ENCODE measurements at regions not wholly inside any gene's neighbourhood (a gene's known extent, or its start where the extent isn't known, plus 50 kb on each side); places are given as distances from the start of the nearest gene placed in this dataset.
A peak's percentile ranks its signal among the peaks of the same experiment; 100 is the strongest.

DNA sequence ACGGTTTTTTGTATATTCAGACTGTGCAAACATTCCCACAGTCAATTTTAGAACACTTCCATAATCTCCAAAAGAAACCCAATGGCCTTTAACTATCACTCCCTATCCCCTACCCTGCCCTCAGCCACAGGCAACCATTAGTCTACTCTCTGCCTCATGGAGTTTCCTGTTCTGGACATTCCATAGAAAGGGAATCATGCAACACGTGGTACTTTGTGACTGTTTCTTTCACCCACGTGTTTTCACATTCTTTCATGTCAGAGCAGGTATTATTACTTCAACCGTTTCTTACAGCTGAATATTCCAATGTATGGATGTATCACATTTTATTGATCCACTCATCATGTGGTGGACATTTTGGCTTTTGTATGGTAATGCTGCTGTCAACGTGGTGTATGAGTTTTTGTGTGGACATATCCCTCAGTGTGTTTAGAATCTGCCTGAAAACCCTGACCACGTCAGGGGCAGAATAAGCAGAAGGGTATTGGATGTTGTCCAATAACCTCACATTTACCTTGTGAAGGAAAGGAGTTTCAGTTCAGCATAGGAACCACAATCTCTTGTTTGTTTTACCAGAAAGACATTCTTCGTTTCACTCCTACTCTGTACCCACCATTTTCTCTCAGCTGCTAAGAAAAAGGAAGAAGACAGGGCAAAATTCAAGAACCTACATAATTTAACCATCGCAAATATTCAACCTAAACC, 107.5 kb upstream of the DYRK2 start:
- DNase-seq: no peak

DNA sequence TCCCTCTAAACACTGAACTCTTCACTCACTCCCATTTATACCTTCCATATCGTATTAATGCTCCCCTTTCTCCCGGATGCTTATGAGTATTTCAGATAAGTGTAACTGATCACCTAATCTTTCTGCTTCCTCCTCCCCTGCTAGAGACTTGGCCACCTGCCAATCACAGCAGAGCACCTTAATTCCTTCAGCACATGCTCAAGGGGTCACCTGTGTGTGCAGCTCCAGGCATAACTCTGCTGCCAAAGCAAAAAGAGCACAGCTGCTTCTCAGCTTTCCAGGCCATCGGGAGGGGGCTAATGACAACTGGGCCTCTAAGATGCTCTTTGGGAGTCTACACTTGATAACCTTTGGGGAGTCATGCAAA, 106.9 kb upstream of the DYRK2 start:
- DNase-seq: peak in 1 of 2 donors; percentile 10

GRCh38 chr12:67543021-67543770, 105.3 kb upstream of the DYRK2 start:
- no peak for DNase-seq

DNA sequence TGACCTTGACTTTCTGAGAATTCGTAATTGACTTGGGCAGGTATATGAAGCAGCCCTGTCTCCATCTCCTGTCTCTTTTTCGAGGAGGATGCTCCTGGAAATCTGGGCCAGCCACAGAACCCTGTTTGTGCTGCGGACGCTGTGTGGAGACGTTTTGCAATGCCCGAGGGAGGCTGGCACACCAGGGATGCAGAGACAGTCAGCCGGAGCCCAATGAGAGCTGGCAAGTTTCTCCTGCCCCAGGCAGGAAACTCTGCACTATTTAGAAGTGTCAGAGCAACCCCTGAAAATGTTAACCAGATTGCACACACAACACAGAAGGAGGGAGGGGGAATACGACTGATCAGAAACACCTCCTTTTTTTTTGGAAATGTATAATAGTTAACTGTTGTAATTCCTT, 103.2 kb upstream of the DYRK2 start:
- no peak for DNase-seq

- DNase-seq: no peak
Observed at GRCh38 chr12:67546746-67547145, 101.8 kb upstream of the DYRK2 start.

- peak; percentile 3 to 7 for DNase-seq
Observed at GRCh38 chr12:67555075-67555717, 93.3 kb upstream of the DYRK2 start.

- no peak for DNase-seq
Observed at GRCh38 chr12:67558775-67559174, 89.8 kb upstream of the DYRK2 start.

DNA sequence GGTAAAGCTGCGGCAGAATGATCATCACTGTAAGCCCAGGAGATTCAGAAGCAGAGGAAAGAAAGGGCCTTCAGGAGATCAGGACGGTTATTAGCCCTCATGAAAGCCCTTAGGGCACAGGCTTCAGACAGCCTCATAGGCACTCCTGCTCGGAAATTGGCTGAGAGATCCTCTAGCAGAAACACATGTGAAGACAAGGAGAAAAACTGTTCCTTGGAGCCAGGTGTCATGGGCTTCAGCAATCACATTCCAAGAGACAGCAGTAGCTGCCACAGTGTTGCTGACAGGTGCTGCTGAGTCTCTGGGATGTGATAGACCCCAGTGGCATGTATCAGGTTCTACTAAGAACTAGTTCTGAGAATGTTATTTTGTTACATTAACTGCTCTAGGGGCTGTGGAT, 88.8 kb upstream of the DYRK2 start:
- DNase-seq: no peak

DNA sequence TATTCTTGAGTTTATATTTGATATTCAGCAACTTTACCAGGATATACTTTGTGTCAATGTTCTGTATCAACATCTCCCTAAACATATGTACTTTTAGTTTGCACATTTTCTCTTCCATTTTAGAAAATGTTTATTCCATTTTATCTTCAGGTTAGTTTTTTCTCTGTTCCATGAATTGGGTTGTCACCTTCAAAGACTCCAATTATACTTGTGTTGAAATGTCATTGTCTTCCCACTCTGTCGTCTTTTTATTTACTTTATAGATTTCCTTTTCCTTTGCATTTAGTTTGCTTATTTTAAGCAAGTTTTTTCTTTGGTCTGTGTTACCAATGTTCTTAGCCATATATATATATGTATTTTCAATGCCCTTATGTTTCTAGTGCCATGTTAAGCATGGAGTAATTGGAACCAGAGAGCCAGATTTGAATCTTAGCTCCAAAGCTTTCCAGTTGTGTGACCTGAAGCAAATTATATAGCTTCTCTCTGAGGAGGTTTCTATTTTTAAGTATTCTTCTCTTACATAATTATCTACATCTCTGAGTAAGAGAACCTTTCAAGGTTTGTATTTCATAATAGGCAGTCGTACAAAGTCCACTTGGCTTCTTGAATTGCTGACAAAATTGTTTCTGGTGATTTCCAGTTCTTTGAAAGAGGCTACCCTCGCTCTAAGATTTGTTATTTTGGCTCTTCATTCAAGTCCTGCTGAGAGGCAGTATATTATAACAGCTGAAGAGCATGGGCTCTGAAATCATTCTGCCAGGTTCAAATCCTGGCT, 85.8 kb upstream of the DYRK2 start:
- no peak for DNase-seq

- DNase-seq: no peak
Observed at GRCh38 chr12:67568055-67568454, 80.5 kb upstream of the DYRK2 start.

DNA sequence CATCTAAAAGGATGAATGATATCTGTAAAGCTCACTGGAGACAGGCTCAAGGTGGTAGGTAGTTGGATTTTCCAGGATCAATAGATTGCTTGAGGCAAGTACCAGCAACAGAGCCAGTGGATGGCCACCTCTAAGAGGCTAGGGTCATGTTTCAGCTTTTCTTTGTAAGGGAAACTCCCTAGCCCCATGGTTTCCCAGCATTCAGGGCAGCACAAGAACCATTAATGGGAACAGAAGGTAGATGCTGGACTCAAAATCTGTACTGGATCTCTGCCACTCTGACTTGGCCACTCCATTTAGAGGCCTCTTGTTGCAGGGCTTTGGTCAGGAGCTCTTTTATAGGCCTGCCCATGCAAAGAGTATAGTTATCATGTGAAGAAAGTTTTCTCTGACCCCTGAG, 76.1 kb upstream of the DYRK2 start:
- no peak for DNase-seq

DNA sequence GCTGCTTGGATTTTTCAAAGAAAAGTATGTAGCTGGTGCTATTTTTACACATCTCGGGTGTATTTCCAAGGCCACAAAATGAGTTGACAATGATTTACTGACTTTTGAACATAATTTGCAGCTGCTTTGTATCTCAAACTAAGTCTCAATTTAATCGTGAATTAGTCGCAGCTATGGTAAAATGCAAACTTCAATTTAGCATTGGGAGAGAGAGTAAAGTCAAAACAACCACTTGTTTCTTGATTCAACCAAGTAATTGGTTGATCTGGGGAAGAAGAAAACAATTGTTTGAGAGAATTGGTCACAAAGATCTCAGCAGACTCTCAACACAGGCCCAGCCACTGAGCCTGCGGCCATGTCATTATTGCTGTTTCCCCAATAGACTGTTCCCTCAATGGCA, 75.0 kb upstream of the DYRK2 start:
- DNase-seq: no peak

- peak in 1 of 2 donors; percentile 20 for DNase-seq
Observed at GRCh38 chr12:67578976-67579661, 69.4 kb upstream of the DYRK2 start.

DNA sequence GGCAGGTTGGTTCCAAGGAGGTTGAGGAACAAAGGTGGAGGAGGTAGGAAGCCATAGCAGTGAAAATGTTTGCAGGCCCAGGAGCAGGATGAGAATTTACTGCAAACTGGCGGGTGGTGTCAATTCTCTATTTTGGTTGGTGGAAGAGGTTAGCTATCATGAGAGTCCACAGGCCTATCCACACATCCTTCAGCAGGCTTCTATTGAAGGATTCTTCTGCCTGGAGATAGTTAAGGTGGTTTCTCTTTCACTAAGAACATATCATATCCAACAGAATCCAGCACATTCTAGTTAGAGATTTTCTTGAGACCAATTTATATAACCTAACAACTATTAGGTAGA, 68.9 kb upstream of the DYRK2 start:
- no peak for DNase-seq

DNA sequence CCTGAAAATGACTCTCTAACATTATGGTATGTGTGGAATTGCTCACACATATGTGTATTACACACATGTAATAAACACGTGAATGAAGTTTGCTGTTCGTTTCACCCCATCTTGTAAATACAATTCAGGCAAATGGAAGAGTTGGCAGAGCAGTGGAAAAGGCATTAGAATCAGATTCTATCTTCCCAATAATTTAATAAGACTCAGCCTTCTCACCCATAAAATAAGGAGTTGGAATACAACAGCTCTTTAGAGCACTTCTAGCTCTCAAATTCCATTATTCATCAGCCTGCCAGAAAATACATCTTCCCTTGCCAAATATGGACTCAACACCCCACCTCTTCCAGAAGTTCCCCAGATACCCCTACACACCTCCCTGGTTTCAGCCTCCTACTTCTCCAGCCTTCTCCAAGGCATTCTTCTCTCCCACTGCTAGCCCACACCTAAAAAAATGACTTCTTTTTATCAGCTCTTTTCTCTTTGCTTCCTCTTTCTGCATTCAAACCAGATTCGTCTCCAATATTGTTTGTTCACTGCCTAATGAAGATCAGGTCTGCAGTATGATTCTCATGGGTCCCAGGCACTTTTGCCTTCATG, 66.2 kb upstream of the DYRK2 start:
- no peak for DNase-seq

DNA sequence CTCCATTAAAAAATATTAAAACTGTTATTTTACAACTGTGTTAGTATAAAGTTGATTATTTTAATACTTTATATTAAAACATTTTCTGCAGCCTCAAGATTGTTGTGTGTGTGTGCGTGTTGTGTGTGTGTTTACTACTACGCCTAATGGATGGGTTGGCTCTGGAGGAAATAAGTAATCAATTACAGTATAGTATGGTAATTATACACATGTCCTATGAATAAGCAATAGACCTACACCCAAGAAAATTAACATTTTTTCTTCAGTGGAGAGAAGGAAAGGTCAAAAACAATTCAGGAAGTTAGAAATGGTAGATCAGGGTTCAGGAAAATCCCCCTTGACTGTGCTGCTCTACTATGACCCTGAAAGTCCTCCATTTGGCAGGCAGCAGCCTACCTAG, 65.7 kb upstream of the DYRK2 start:
- DNase-seq: no peak

GRCh38 chr12:67586951-67587350, 61.6 kb upstream of the DYRK2 start:
- no peak for DNase-seq

DNA sequence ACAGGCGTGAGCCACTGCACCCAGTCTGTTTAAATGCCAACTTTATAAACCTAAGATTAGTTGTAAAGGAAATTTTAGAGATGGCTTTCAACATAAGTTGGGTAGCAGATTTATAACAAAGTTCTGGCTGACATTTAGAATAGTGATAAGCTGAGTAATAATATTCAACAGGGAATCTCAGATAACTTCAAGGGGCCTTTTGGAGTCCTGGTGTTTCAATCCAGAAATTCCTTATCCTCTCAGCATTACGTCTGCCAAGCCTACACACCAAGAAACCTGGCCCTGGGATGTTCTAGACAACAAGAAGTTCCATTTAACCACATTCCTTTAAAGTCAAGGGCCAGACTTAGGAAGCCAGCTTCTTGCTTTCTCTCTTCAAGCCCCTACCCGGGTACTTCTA, 59.5 kb upstream of the DYRK2 start:
- DNase-seq: no peak

- peak; percentile 9 to 12 for DNase-seq
Observed at GRCh38 chr12:67590149-67590790, 58.3 kb upstream of the DYRK2 start.

GRCh38 chr12:67592228-67593011, 56.1 kb upstream of the DYRK2 start:
- DNase-seq: no peak

DNA sequence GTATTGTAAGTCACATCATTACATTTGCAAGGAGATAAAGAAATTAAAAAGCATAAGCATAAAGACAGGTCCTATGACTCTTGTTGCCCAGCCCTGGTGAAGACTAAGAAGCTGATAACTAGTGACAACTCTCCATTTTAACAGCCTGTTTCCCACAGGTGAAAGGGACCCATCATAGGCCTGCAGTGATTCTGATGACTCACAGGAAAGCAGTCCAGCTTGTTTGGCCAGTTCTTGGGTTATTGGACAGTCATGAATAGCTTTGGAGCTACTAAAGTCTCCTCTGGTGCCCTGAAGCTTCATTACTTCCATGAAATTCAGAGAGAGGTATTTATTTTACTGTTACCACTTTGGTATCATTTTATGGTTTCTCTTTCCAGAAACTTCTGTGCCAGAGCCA, 55.5 kb upstream of the DYRK2 start:
- DNase-seq: no peak

All from activated CD4-positive, alpha-beta T cell treated with anti-CD3 and anti-CD28 coated beads for 4 hours (primary cell).